Keratinocyte (primary cell): ENCODE measurements at regions not wholly inside any gene's neighbourhood (a gene's known extent, or its start where the extent isn't known, plus 50 kb on each side); places are given as distances from the start of the nearest gene placed in this dataset.
"Not testable (repeated sequence)": the region's sequence is repeated elsewhere in the genome, so short reads cannot be mapped to it uniquely, and the experiment has no call there.

ENCODE experiments used
- DNase-seq: peaks from one replicate; pipeline ENCODE4 v3.0.0-alpha.2; 2011; ENCODE audit warnings: low read depth, missing footprints, low spot score
- FAIRE-seq: peaks from 2 replicates; lab custom pipeline; 2011; peaks lifted over from hg19 to GRCh38; lab: Jason Lieb, UNC
- H2AFZ ChIP-seq: 2 replicates; pipeline ENCODE4 v1.6.0; 2012; ENCODE audit warnings: low read length, control low read depth, inconsistent platforms; ENCODE audit not compliant: control insufficient read depth
- H3K27ac ChIP-seq: 2 replicates; pipeline ENCODE4 v1.5.1; 2011; ENCODE audit warnings: low read length; ENCODE audit not compliant: control insufficient read depth, insufficient read depth
- H3K27me3 ChIP-seq: 3 replicates; pipeline ENCODE4 v1.6.0; 2011; ENCODE audit warnings: low read length; ENCODE audit not compliant: control insufficient read depth, insufficient read depth; ENCODE audit errors: extremely low read depth
- H3K36me3 ChIP-seq, 2 experiments: 2 replicates in 1 of 2; 3 replicates in 1 of 2; pipeline ENCODE4 v1.5.1; 2011; ENCODE audit warnings: low read length in 2 of 2, mild to moderate bottlenecking in 1 of 2; ENCODE audit not compliant: control insufficient read depth in 2 of 2, insufficient read depth in 2 of 2; ENCODE audit errors: extremely low read depth in 1 of 2
- H3K4me1 ChIP-seq: 3 replicates; pipeline ENCODE4 v1.5.1; 2011; ENCODE audit warnings: low read length; ENCODE audit not compliant: control insufficient read depth, insufficient read depth; ENCODE audit errors: extremely low read depth
- H3K4me2 ChIP-seq: 3 replicates; pipeline ENCODE4 v1.6.0; 2011; ENCODE audit warnings: low read depth, low read length; ENCODE audit not compliant: control insufficient read depth, insufficient read depth; ENCODE audit errors: extremely low read depth
- H3K4me3 ChIP-seq, 3 experiments: fragments of 200-600 bp in 1 of 3; sonication (generic) in 1 of 3; 2 replicates in 2 of 3; 3 replicates in 1 of 3; pipeline ENCODE4 v1.5.1; 2011 to 2016; ENCODE audit warnings: low read length in 3 of 3, mild to moderate bottlenecking in 3 of 3, control low read depth in 2 of 3, inconsistent platforms in 1 of 3, low read depth in 1 of 3, mixed read lengths in 1 of 3, mixed run types in 1 of 3, moderate library complexity in 1 of 3; ENCODE audit not compliant: control insufficient read depth in 2 of 3, insufficient read depth in 2 of 3; ENCODE audit errors: extremely low read depth in 1 of 3
- H3K79me2 ChIP-seq: 2 replicates; pipeline ENCODE4 v1.6.0; 2012; ENCODE audit warnings: low read length; ENCODE audit not compliant: control insufficient read depth, insufficient read depth
- H3K9ac ChIP-seq: 3 replicates; pipeline ENCODE4 v1.6.0; 2011; ENCODE audit warnings: low read length; ENCODE audit not compliant: control insufficient read depth, insufficient read depth; ENCODE audit errors: extremely low read depth
- H3K9me1 ChIP-seq: 3 replicates; pipeline ENCODE4 v1.6.0; 2011; ENCODE audit warnings: low read length; ENCODE audit not compliant: control insufficient read depth, insufficient read depth; ENCODE audit errors: extremely low read depth
- H3K9me3 ChIP-seq: 2 replicates; pipeline ENCODE4 v1.5.1; 2012; ENCODE audit warnings: low read depth, low read length; ENCODE audit not compliant: control insufficient read depth
- H4K20me1 ChIP-seq: 3 replicates; pipeline ENCODE4 v1.6.0; 2011; ENCODE audit warnings: low read length; ENCODE audit not compliant: control insufficient read depth, insufficient read depth; ENCODE audit errors: extremely low read depth
- EZH2 ChIP-seq: IDR thresholded peaks from one replicate; pipeline ENCODE4 v1.6.1; 2012; ENCODE audit warnings: inconsistent platforms, mild to moderate bottlenecking, low read length, moderate library complexity
- dilution Hi-C: fragments of 300-500 bp; cut with MboI; formaldehyde crosslinking; loops from one replicate; pipeline ENCODE4 v1.7.0; 2020; ENCODE audit warnings: low sequenced_read_pairs; ENCODE audit not compliant: extremely low pct_ligation_motif_present
- TF ChIP-seq, protein P1 (sequence below), 3 experiments: IDR thresholded peaks in 1 of 3; conservative IDR thresholded peaks in 1 of 3; optimal IDR thresholded peaks in 1 of 3; 2 replicates in 2 of 3; 3 replicates in 1 of 3; pipeline versions ENCODE3 to v1.5.1; 2011; ENCODE audit warnings: low read length in 3 of 3, mild to moderate bottlenecking in 3 of 3, moderate library complexity in 2 of 3, control low read depth in 1 of 3, inconsistent platforms in 1 of 3; ENCODE audit not compliant: insufficient read depth in 2 of 3; ENCODE audit errors: extremely low read depth in 1 of 3

DNA sequence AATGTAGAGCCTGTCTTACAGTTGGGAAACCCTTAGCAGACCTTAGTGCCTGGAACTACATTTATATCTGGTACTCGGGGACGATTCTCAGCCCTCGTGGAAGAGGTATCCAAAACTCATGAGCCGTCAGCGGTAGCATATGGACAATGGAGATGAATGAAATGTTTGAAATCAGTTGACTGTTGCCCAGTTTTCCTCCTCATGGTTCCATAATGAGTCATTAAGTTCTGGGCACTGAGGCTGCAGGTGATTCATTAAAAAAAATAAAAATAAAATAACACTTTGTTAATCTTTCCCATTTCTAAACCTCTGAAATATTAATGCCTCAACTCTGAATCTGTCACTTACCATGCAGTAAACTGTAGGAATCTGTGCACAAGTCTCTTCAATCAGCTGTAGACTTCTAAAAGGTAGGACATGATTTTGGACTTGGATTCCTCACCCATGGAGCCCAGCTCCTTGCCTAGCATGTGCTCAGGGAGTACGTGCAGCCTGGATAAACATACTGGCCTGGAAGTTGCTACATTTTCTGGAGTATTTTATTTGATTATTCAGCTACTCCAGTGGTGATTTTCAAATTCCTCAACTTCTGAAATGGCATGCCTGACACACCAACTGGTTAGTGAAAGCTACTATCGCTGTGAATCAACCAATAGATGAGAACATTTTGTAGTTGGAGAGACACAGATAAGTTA lies 979.2 kb downstream of the CNTNAP5 start:
- DNase-seq = no peak
- dilution Hi-C loops = no loop called here
- no peaks in the 10 kb centered on the region for H3K4me1 ChIP-seq
- TF ChIP-seq, protein P1, sequence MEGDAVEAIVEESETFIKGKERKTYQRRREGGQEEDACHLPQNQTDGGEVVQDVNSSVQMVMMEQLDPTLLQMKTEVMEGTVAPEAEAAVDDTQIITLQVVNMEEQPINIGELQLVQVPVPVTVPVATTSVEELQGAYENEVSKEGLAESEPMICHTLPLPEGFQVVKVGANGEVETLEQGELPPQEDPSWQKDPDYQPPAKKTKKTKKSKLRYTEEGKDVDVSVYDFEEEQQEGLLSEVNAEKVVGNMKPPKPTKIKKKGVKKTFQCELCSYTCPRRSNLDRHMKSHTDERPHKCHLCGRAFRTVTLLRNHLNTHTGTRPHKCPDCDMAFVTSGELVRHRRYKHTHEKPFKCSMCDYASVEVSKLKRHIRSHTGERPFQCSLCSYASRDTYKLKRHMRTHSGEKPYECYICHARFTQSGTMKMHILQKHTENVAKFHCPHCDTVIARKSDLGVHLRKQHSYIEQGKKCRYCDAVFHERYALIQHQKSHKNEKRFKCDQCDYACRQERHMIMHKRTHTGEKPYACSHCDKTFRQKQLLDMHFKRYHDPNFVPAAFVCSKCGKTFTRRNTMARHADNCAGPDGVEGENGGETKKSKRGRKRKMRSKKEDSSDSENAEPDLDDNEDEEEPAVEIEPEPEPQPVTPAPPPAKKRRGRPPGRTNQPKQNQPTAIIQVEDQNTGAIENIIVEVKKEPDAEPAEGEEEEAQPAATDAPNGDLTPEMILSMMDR (optimal IDR thresholded peaks at IDR 0.05 in 1 of 3, IDR thresholded peaks at IDR 0.05 in 1 of 3, conservative IDR thresholded peaks at IDR 0.05 in 1 of 3; ENCODE audit: extremely low read depth in 1 of 3, insufficient read depth in 2 of 3, low read length in 3 of 3) = no peak
- TF ChIP-seq EZH2 = no peak
- H3K9me1 ChIP-seq = no peaks in the 10 kb centered on the region
- no peaks in the 10 kb centered on the region for H3K79me2 ChIP-seq
- no peak overlapping the region for H3K4me2 ChIP-seq
- no peak overlapping the region for H3K4me3 ChIP-seq
- no peaks in the 10 kb centered on the region for H4K20me1 ChIP-seq
- no peak overlapping the region for H3K27ac ChIP-seq
- H3K9me3 ChIP-seq = no peaks in the 10 kb centered on the region
- H3K27me3 ChIP-seq = no peaks in the 10 kb centered on the region
- no peak for FAIRE-seq
- H3K36me3 ChIP-seq = no peaks in the 10 kb centered on the region
- H3K9ac ChIP-seq = no peak overlapping the region
- H2AFZ ChIP-seq = no peak overlapping the region

DNA sequence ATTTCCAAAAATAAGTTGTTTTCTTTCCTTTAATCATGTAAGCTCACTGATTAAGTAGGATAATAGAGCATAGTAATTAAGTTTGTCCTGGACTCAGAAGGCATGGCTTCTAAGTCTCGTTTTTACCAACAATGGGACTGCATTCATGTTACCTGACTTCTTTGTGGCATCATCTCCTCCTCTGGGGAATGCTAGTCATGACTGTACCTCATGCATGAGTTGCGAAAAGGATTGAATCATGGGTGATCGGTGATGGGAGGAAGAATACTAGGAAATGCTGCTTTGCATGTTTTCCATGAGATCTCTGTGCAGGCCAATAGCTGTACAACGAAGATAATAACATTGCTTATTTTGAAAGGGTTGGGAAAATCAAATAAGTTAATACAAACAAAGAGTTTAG lies 981.6 kb downstream of the CNTNAP5 start:
- Histone ChIP-seq H3K4me3 (no peak overlapping the region), H3K36me3 (no peaks in the 10 kb centered on the region), H3K9ac (no peak overlapping the region), H4K20me1 (no peaks in the 10 kb centered on the region), H3K9me3 (peaks cover 2% of the 10 kb centered on the region), H3K79me2 (no peaks in the 10 kb centered on the region), H3K9me1 (no peaks in the 10 kb centered on the region), H3K4me1 (no peaks in the 10 kb centered on the region), H3K27me3 (no peaks in the 10 kb centered on the region), H3K4me2 (no peak overlapping the region), H3K27ac (no peak overlapping the region), H2AFZ (no peak overlapping the region)
- DNase-seq = no peak
- no peak for FAIRE-seq
- no peak for TF ChIP-seq EZH2
- TF ChIP-seq, protein P1 (optimal IDR thresholded peaks at IDR 0.05 in 1 of 3, IDR thresholded peaks at IDR 0.05 in 1 of 3, conservative IDR thresholded peaks at IDR 0.05 in 1 of 3; ENCODE audit: extremely low read depth in 1 of 3, insufficient read depth in 2 of 3, low read length in 3 of 3) = no peak
- dilution Hi-C loops = no loop called here

DNA sequence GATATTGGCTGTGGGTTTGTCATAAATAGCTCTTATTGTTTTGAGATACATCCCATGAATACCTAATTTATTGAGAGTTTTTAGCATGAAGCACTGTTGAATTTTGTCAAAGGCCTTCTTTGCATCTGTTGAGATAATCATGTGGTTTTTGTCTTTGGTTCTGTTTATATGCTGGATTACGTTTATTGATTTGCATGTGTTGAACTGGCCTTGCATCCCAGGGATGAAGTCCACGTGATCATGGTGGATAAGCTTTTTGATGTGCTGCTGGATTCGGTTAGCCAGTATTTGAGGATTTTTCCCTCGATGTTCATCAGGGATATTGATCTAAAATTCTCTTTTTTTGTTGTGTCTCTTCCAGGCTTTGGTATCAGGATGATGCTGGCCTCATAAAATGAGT lies 1003.6 kb downstream of the CNTNAP5 start:
- H3K79me2 ChIP-seq, H3K27ac ChIP-seq, H4K20me1 ChIP-seq, H3K4me1 ChIP-seq, H3K36me3 ChIP-seq, H3K9me3 ChIP-seq, DNase-seq, H3K4me2 ChIP-seq, FAIRE-seq, dilution Hi-C loops, H3K9ac ChIP-seq, H2AFZ ChIP-seq, H3K9me1 ChIP-seq, H3K27me3 ChIP-seq, H3K4me3 ChIP-seq: not testable (repeated sequence)
